NCI-H1092 (cell line): ENCODE measurements at regions not wholly inside any gene's neighbourhood (a gene's known extent, or its start where the extent isn't known, plus 50 kb on each side); places are given as distances from the start of the nearest gene placed in this dataset.
"Not testable (repeated sequence)": the region's sequence is repeated elsewhere in the genome, so short reads cannot be mapped to it uniquely, and the experiment has no call there.

Experiments used
- DNase-seq: peaks from one replicate; lab custom pipeline; 2025; lab: John Stamatoyannopoulos, UW

- no peak for DNase-seq
Measured at GRCh38 chr6:50998905-50999304, 180.2 kb downstream of the TFAP2B start.

- no peak for DNase-seq
Measured at GRCh38 chr6:51001399-51001798, 182.7 kb downstream of the TFAP2B start.

GRCh38 chr6:51004380-51004779 is 185.7 kb downstream of the TFAP2B start:
- DNase-seq, result no peak

GRCh38 chr6:51005779-51006178 is 187.1 kb downstream of the TFAP2B start:
- DNase-seq, result no peak

DNA sequence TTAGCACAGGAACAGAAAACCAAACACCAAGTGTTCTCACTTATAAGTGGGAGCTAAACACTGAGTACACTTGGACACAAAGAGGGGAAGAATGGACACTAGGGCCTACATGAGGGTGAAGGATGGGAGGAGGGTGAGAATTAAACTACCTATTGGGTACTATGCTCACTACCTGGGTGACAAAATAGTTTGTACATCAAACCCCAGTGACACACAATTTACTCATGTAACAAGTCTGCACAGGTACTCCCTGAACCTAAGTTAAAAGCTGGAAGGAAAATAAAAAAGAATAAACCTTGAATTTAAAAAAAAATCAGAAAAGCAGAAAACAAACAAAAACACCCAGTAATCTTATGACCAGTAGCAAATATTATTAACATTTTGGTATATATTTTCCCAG is 188.6 kb downstream of the TFAP2B start:
- no peak for DNase-seq

DNA sequence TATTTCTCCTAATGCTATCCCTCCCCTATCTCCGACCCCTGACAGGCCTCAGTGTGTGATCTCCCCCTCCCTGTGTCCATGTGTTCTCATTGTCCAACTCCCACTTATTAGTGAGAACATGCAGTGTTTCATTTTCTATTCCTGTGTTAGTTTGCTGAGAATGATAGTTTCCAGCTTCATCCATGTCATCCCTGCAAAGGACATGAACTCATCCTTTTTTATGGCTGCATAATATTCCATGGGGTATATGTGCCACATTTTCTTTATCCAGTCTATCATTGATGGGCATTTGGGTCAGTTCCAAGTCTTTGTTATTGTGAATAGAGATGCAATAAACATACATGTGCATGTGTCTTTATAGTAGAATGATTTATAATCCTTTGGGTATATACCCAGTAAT is 190.0 kb downstream of the TFAP2B start:
- not testable (repeated sequence) for DNase-seq

- no peak for DNase-seq
Measured at GRCh38 chr6:51013376-51013775, 194.7 kb downstream of the TFAP2B start.

DNA sequence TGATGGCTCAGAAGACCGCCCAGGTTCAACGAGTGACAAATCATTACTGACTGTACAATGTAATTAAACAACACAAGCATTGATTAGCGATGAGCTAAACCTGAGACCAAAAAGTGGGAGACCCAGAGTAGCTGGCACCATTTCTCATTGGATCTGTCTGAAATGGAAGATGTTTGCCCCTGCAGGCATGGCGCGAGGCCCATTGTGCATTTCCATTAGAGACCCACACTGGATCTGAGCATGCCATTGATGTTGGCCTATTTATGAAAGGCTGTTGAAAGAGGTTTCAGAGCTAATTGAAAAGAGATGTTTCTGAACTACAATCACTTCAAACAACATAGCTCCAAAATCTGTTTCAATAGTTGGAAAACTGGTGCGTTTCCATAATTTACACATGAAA is 196.7 kb downstream of the TFAP2B start:
- DNase-seq, result no peak

GRCh38 chr6:51016489-51016888 is 197.8 kb downstream of the TFAP2B start:
- no peak for DNase-seq

DNA sequence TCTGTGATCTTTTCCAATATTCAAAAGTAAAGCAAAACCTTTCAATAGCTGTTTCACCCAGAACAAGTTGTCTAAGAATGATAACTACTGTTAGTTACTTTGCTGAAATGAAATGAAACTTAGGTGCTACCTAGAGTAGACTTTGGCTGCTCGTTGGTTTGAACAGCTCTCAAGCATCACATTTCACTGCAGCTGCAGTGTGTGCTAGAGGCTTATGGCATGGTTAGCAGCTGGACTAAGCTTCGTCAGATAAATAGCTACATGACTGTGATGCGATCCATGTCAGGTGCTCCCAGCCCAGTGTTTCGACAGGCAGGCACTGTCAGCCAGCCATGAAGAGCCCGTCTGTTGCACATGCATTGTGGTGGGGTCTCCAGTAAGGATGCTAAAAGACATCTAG is 201.1 kb downstream of the TFAP2B start:
- no peak for DNase-seq

GRCh38 chr6:51021171-51021570 is 202.5 kb downstream of the TFAP2B start:
- DNase-seq, result no peak

DNA sequence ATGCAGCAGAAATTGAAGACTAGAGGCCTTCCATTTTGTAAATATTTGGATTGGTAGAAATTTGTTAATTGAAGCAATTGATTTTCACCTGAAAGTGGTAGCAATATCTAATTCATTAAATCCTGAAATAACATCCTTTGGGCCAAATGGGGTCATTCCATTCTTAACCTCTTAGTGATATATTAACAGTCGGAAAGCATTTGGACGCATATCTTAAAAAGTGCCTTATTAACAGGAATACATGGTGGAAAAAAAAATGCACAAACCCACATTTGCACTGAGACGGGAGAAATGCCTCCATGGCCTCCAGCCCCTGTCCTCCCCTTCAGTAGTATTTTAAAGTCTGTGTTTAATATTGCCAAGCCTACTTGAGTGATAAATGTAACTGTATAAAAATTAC is 205.5 kb downstream of the TFAP2B start:
- DNase-seq, result no peak

- no peak for DNase-seq
Measured at GRCh38 chr6:51025082-51025777, 206.6 kb downstream of the TFAP2B start.

- DNase-seq, result no peak
Measured at GRCh38 chr6:51027283-51028065, 208.8 kb downstream of the TFAP2B start.

GRCh38 chr6:51028276-51028675 is 209.6 kb downstream of the TFAP2B start:
- DNase-seq, result no peak

GRCh38 chr6:51029561-51029960 is 210.9 kb downstream of the TFAP2B start:
- DNase-seq, result no peak

- no peak for DNase-seq
Measured at GRCh38 chr6:51045548-51045947, 226.9 kb downstream of the TFAP2B start.

GRCh38 chr6:51049288-51049982 is 230.8 kb downstream of the TFAP2B start:
- DNase-seq, result no peak

DNA sequence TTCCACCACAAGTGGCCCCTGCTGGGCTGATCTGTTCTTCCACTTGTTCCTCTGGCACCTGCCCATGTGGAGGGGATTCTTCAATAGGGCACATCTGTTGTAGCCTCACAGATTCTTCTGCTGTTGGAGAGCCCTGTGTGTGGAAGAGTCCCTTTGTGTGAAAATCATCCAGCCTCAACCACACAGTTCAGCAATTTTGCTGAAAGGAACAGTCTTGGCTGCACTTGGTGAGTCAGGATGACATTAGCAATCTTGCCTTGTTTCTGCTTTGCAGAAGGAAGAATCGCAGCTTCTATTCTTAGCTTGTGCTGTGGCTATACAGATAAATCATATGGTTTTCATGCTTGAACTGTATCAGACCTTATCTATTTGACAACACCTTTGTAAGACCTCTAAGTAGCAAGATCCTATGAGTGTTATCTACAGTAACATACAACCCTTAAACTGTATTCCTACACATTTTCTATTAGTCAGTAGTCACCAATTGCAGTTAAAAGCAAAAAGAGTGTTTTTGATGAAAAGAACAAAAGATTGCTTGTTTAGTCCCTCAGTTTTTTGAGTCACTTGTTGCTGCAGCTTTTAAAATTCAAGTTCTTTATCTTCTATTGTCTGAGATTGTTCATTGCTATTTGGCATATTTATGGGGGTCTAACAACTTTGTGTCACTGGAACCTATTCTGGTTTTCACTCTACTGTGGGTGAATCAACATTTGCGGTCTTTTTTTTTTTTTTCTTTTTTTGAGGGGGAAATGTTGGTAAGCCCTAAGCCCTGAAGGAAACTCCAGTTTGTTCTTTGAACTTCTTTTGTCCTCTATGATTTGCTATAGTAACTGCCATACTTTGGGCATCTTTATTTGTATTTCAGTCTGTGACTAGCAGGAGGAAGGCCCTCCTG is 231.6 kb downstream of the TFAP2B start:
- DNase-seq, result no peak

DNA sequence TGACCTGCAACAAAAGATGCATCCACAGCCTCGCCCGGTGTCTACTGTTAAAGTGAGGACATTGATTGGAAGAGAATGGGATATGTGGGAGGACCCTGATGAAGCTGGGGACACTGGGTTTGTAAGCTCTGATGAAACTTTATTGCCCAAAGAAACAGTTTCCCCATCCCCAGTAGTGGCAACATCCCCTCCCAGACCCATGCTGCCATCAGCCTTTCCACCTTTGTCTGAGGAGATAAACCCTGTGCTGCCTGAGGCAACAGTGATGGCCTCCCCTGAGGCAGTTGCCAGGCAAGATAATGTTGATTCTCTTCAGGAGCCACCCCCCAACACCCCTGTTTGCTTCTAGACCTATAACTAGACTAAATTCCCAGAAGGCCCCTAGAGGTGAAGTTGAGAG is 234.0 kb downstream of the TFAP2B start:
- DNase-seq, result not testable (repeated sequence)

GRCh38 chr6:51055316-51055715 is 236.6 kb downstream of the TFAP2B start:
- not testable (repeated sequence) for DNase-seq

GRCh38 chr6:51057296-51057695 is 238.6 kb downstream of the TFAP2B start:
- DNase-seq, result no peak
